GM12873 (cell line): ENCODE measurements at regions not wholly inside any gene's neighbourhood (a gene's known extent, or its start where the extent isn't known, plus 50 kb on each side); places are given as distances from the start of the nearest gene placed in this dataset.

Experiments used
- CTCF ChIP-seq: IDR thresholded peaks from 2 replicates; pipeline ENCODE4 v1.5.1; 2012; ENCODE audit warnings: low read depth, mild to moderate bottlenecking, moderate library complexity, low read length, control low read depth; ENCODE audit not compliant: insufficient read depth; ENCODE audit errors: missing control alignments

GRCh38 chr12:68514807-68515411 is 95.8 kb upstream of the RAP1B start:
- no peak for TF ChIP-seq CTCF

- no peak for TF ChIP-seq CTCF
Measured at GRCh38 chr12:68515793-68516192, 94.9 kb upstream of the RAP1B start.

- TF ChIP-seq CTCF = no peak
Measured at GRCh38 chr12:68521321-68521839, 89.3 kb upstream of the RAP1B start.

DNA sequence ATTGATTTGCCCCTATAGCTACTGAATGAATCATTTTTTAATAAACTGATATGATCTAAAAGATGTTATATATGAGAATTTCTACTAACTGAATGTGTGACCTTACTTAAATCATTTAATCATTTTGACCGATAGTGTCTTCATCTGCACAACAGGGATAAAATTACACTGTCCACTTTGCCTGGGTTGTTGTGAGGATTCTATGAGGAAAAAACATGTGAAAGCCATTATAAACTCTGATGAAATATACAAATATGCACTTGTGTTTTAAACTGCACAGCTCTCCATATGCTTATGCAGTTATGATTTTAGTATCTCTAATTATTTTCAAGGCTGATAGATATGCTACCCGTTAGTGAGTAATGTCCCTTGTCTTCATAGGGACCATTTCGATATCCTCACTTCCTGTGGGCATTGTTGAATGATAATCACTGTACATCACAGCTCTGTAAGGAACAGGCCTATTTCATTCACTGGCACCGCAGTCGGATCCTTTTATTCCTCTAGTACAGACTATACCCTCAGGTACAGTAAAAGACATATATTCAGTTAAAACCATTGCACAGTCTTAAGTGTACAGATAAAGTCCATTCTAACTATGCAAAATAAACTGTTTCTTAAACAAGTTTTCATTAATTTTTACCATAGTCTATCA is 88.7 kb upstream of the RAP1B start:
- TF ChIP-seq CTCF = no peak

DNA sequence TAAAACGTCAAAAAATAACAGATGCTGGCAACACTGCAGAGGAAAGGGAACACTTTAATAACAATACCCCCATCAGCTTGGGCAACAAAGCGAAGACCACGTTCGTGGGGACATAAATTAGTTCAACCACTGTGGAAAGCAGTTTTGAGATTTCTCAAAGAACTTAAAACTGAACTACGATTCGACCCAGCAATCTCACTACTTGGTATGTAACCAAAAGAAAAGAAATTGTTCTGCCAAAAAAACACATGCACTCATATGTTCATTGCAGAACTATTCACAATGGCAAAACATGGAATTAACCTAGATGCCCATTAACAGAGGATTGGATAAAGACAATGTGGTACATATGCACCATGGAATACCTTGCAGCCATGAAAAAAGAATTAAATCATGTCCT is 81.2 kb upstream of the RAP1B start:
- no peak for TF ChIP-seq CTCF

GRCh38 chr12:68529869-68530268 is 80.8 kb upstream of the RAP1B start:
- TF ChIP-seq CTCF = no peak

DNA sequence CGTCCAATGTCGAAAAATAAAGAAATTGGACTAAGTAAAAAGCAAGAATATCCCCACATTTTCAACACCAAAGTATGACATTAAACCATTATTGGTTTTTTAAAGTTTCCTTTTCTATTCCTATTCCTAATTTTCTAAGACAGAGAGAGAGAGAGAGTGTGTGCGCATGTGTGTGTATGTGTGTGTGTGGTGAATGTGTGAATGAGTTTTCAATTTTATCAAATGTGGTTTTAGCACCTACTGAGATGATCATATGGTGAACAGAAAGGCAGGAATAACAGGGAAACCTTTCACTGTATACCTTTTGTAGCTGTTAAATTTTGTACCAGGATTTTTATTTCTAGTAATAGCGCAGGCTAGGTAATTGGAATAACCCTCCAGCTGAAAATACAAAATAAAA is 80.4 kb upstream of the RAP1B start:
- no peak for TF ChIP-seq CTCF
